Neural cell (in vitro differentiated cells): ENCODE measurements at regions not wholly inside any gene's neighbourhood (a gene's known extent, or its start where the extent isn't known, plus 50 kb on each side); places are given as distances from the start of the nearest gene placed in this dataset.
"Not testable (repeated sequence)": the region's sequence is repeated elsewhere in the genome, so short reads cannot be mapped to it uniquely, and the experiment has no call there.

Experiments
- H2AFZ ChIP-seq: fragments of 200-600, 300-800 bp; sonication (generic), shearing (Covaris generic); 2 replicates; pipeline ENCODE4 v1.6.0; 2014; ENCODE audit warnings: low read depth, mild to moderate bottlenecking, antibody characterized with exemption, low read length, moderate library complexity
- H3F3A ChIP-seq: fragments of 200-600 bp; shearing (Covaris generic); 2 replicates; pipeline ENCODE4 v1.6.1; 2016; ENCODE audit warnings: mild to moderate bottlenecking, moderate library complexity, mixed read lengths, antibody characterized with exemption, low read length; ENCODE audit not compliant: insufficient read depth, poor library complexity, severe bottlenecking
- H3K27ac ChIP-seq: fragments of 200-600, 300-800 bp; sonication (generic), shearing (Covaris generic); 2 replicates; pipeline ENCODE4 v1.5.1; 2014; ENCODE audit warnings: mild to moderate bottlenecking, low read length, moderate library complexity
- H3K27me3 ChIP-seq: fragments of 300-800, 200-600 bp; sonication (generic), shearing (Covaris generic); 2 replicates; pipeline ENCODE4 v1.6.0; 2014; ENCODE audit warnings: mild to moderate bottlenecking, low read depth, low read length, moderate library complexity; ENCODE audit not compliant: insufficient read depth
- H3K36me3 ChIP-seq: fragments of 300-800, 200-600 bp; sonication (generic), shearing (Covaris generic); 2 replicates; pipeline ENCODE4 v1.5.1; 2014; ENCODE audit warnings: mild to moderate bottlenecking, antibody characterized with exemption, low read length, moderate library complexity; ENCODE audit not compliant: insufficient read depth
- H3K4me2 ChIP-seq: fragments of 300-800, 200-600 bp; sonication (generic), shearing (Covaris generic); 2 replicates; pipeline ENCODE4 v1.6.0; 2014; ENCODE audit warnings: mild to moderate bottlenecking, low read length
- H3K4me3 ChIP-seq: fragments of 300-800, 200-600 bp; sonication (generic), shearing (Covaris generic); 2 replicates; pipeline ENCODE4 v1.5.1; 2014; ENCODE audit warnings: mild to moderate bottlenecking, low read length, moderate library complexity
- H3K79me2 ChIP-seq: fragments of 200-600 bp; shearing (Covaris generic); replicated peaks from 2 replicates; pipeline ENCODE4 v1.6.0; 2014; ENCODE audit warnings: mild to moderate bottlenecking, low read length, moderate library complexity; ENCODE audit not compliant: insufficient read depth
- H3K9ac ChIP-seq: fragments of 300-800, 200-600 bp; sonication (generic), shearing (Covaris generic); 2 replicates; pipeline ENCODE4 v1.6.1; 2016; ENCODE audit warnings: mild to moderate bottlenecking, low read length, mixed read lengths
- H3K9me2 ChIP-seq: fragments of 200-600 bp; shearing (Covaris generic); 2 replicates; pipeline ENCODE4 v1.6.1; 2016; ENCODE audit warnings: mild to moderate bottlenecking, low read length, mixed read lengths; ENCODE audit not compliant: insufficient read depth
- H3K9me3 ChIP-seq: fragments of 200-600, 300-800 bp; sonication (generic), shearing (Covaris generic); 2 replicates; pipeline ENCODE4 v1.6.1; 2016; ENCODE audit warnings: mild to moderate bottlenecking, mixed run types, low read length, moderate library complexity, mixed read lengths
- H4K20me1 ChIP-seq: fragments of 200-600 bp; shearing (Covaris generic); 2 replicates; pipeline ENCODE4 v1.6.1; 2016; ENCODE audit warnings: mild to moderate bottlenecking, mixed run types; ENCODE audit not compliant: insufficient read depth

GRCh38 chr2:87442983-87443577 lies 304.8 kb upstream of the PLGLB2 start:
- H3K9me3 ChIP-seq, H4K20me1 ChIP-seq, H3K4me3 ChIP-seq, H3K4me2 ChIP-seq, H2AFZ ChIP-seq, H3K79me2 ChIP-seq, H3K36me3 ChIP-seq, H3F3A ChIP-seq, H3K27ac ChIP-seq, H3K9me2 ChIP-seq, H3K27me3 ChIP-seq, H3K9ac ChIP-seq: not testable (repeated sequence)

- H3K79me2 ChIP-seq, H2AFZ ChIP-seq, H3K27me3 ChIP-seq, H3K4me3 ChIP-seq, H3K36me3 ChIP-seq, H3F3A ChIP-seq, H3K9me2 ChIP-seq, H3K9me3 ChIP-seq, H3K4me2 ChIP-seq, H4K20me1 ChIP-seq, H3K27ac ChIP-seq, H3K9ac ChIP-seq: not testable (repeated sequence)
Observed at GRCh38 chr2:87444951-87445350, 302.9 kb upstream of the PLGLB2 start.

- H3K4me2 ChIP-seq, H3F3A ChIP-seq, H3K36me3 ChIP-seq, H3K9me3 ChIP-seq, H3K27ac ChIP-seq, H4K20me1 ChIP-seq, H3K79me2 ChIP-seq, H3K9me2 ChIP-seq, H3K27me3 ChIP-seq, H3K9ac ChIP-seq, H2AFZ ChIP-seq, H3K4me3 ChIP-seq: not testable (repeated sequence)
Observed at GRCh38 chr2:87445613-87446312, 302.1 kb upstream of the PLGLB2 start.

- H3K4me3 ChIP-seq, H3K9me2 ChIP-seq, H3K79me2 ChIP-seq, H2AFZ ChIP-seq, H3K9me3 ChIP-seq, H3K27me3 ChIP-seq, H3K36me3 ChIP-seq, H3K4me2 ChIP-seq, H3F3A ChIP-seq, H4K20me1 ChIP-seq, H3K27ac ChIP-seq, H3K9ac ChIP-seq: not testable (repeated sequence)
Observed at GRCh38 chr2:87446313-87446696, 301.6 kb upstream of the PLGLB2 start.

GRCh38 chr2:87449462-87449980 lies 298.4 kb upstream of the PLGLB2 start:
- not testable (repeated sequence) for H3K27me3 ChIP-seq, H3K9ac ChIP-seq, H3K27ac ChIP-seq, H3K4me2 ChIP-seq, H3F3A ChIP-seq, H2AFZ ChIP-seq, H3K9me2 ChIP-seq, H3K9me3 ChIP-seq, H3K36me3 ChIP-seq, H3K4me3 ChIP-seq, H4K20me1 ChIP-seq, H3K79me2 ChIP-seq

GRCh38 chr2:87452193-87452592 lies 295.7 kb upstream of the PLGLB2 start:
- not testable (repeated sequence) for H4K20me1 ChIP-seq, H3K9me2 ChIP-seq, H2AFZ ChIP-seq, H3K27ac ChIP-seq, H3K27me3 ChIP-seq, H3K9ac ChIP-seq, H3F3A ChIP-seq, H3K79me2 ChIP-seq, H3K4me3 ChIP-seq, H3K36me3 ChIP-seq, H3K9me3 ChIP-seq, H3K4me2 ChIP-seq

- H3K4me3 ChIP-seq, H3K9me2 ChIP-seq, H3K4me2 ChIP-seq, H4K20me1 ChIP-seq, H3F3A ChIP-seq, H3K27me3 ChIP-seq, H3K79me2 ChIP-seq, H3K36me3 ChIP-seq, H3K27ac ChIP-seq, H3K9me3 ChIP-seq, H3K9ac ChIP-seq, H2AFZ ChIP-seq: not testable (repeated sequence)
Observed at GRCh38 chr2:87452861-87453260, 295.0 kb upstream of the PLGLB2 start.

- not testable (repeated sequence) for H3K9me2 ChIP-seq, H3K79me2 ChIP-seq, H3K36me3 ChIP-seq, H4K20me1 ChIP-seq, H3K4me3 ChIP-seq, H3F3A ChIP-seq, H3K9me3 ChIP-seq, H3K9ac ChIP-seq, H2AFZ ChIP-seq, H3K27ac ChIP-seq, H3K27me3 ChIP-seq, H3K4me2 ChIP-seq
Observed at GRCh38 chr2:87453965-87454364, 293.9 kb upstream of the PLGLB2 start.
